Activated CD4-positive, alpha-beta memory T cell treated with anti-CD3 and anti-CD28 coated beads, Interleukin-2, amount 10 ng/mL, durations not matched to agents 7 days and 5 days (primary cell): ENCODE measurements at regions not wholly inside any gene's neighbourhood (a gene's known extent, or its start where the extent isn't known, plus 50 kb on each side); places are given as distances from the start of the nearest gene placed in this dataset.
"Not testable (repeated sequence)": the region's sequence is repeated elsewhere in the genome, so short reads cannot be mapped to it uniquely, and the experiment has no call there.

Experiments used
- CTCF ChIA-PET: fragments of 350-600 bp; sonication (Branson Sonifier 250); formaldehyde crosslinking; loops from one replicate; lab custom pipeline; 2021; ENCODE audit warnings: antibody characterized with exemption, inconsistent platforms; lab: Charles Lee
- POLR2A ChIA-PET: fragments of 350-600 bp; sonication (Branson Sonifier 250); formaldehyde crosslinking; loops from one replicate; lab custom pipeline; 2021; ENCODE audit warnings: antibody characterized with exemption; lab: Charles Lee
- DNase-seq: peaks from one replicate; pipeline ENCODE4 v3.0.0-alpha.2; 2020
- H3K27ac Mint-ChIP-seq: one replicate; pipeline ENCODE4 v1.8.0; 2021; ENCODE audit warnings: mild to moderate bottlenecking, mixed read lengths
- H3K27me3 Mint-ChIP-seq: one replicate; pipeline ENCODE4 v1.8.0; 2021; ENCODE audit warnings: mixed read lengths
- H3K36me3 Mint-ChIP-seq: one replicate; pipeline ENCODE4 v1.8.0; 2021; ENCODE audit warnings: low read depth, mixed read lengths
- H3K4me1 Mint-ChIP-seq: one replicate; pipeline ENCODE4 v1.8.0; 2021; ENCODE audit warnings: mixed read lengths
- H3K4me3 Mint-ChIP-seq: one replicate; pipeline ENCODE4 v1.8.0; 2021; ENCODE audit warnings: mild to moderate bottlenecking, mixed read lengths
- H3K9me3 Mint-ChIP-seq: one replicate; pipeline ENCODE4 v1.8.0; 2021; ENCODE audit warnings: mixed read lengths

GRCh38 chr20:55667024-55667423, 338.3 kb downstream of the CBLN4 start:
- H3K27me3 Mint-ChIP-seq: no peaks in the 10 kb centered on the region
- no peaks in the 10 kb centered on the region for H3K4me1 Mint-ChIP-seq
- peaks cover 12% of the 10 kb centered on the region for H3K9me3 Mint-ChIP-seq
- DNase-seq: no peak
- H3K27ac Mint-ChIP-seq: no peak overlapping the region
- H3K4me3 Mint-ChIP-seq: no peak overlapping the region
- ChIA-PET CTCF (no interaction called here), POLR2A (no interaction called here)
- H3K36me3 Mint-ChIP-seq: no peaks in the 10 kb centered on the region

- POLR2A ChIA-PET: no interaction called here
- H3K36me3 Mint-ChIP-seq: no peaks in the 10 kb centered on the region
- no peak overlapping the region for H3K27ac Mint-ChIP-seq
- no peaks in the 10 kb centered on the region for H3K4me1 Mint-ChIP-seq
- H3K4me3 Mint-ChIP-seq: no peak overlapping the region
- CTCF ChIA-PET: no interaction called here
- H3K27me3 Mint-ChIP-seq: no peaks in the 10 kb centered on the region
- H3K9me3 Mint-ChIP-seq: peaks cover 10% of the 10 kb centered on the region
- no peak for DNase-seq
These were observed 349.0 kb downstream of the CBLN4 start for GRCh38 chr20:55656231-55656775.

- Mint-ChIP-seq H3K4me1 (no peaks in the 10 kb centered on the region), H3K27me3 (no peaks in the 10 kb centered on the region), H3K9me3 (peaks cover 8% of the 10 kb centered on the region), H3K36me3 (no peaks in the 10 kb centered on the region), H3K27ac (no peak overlapping the region), H3K4me3 (no peak overlapping the region)
- no peak for DNase-seq
- CTCF ChIA-PET: no interaction called here
- POLR2A ChIA-PET: no interaction called here
These were observed 354.5 kb downstream of the CBLN4 start for GRCh38 chr20:55650657-55651360.

GRCh38 chr20:55649254-55649653, 356.1 kb downstream of the CBLN4 start:
- H3K27me3 Mint-ChIP-seq: no peaks in the 10 kb centered on the region
- H3K9me3 Mint-ChIP-seq: peaks cover 12% of the 10 kb centered on the region
- CTCF ChIA-PET: no interaction called here
- H3K27ac Mint-ChIP-seq: no peak overlapping the region
- no peak for DNase-seq
- POLR2A ChIA-PET: no interaction called here
- H3K36me3 Mint-ChIP-seq: no peaks in the 10 kb centered on the region
- no peaks in the 10 kb centered on the region for H3K4me1 Mint-ChIP-seq
- no peak overlapping the region for H3K4me3 Mint-ChIP-seq

GRCh38 chr20:55646851-55647250, 358.5 kb downstream of the CBLN4 start:
- no peaks in the 10 kb centered on the region for H3K36me3 Mint-ChIP-seq
- no peaks in the 10 kb centered on the region for H3K27me3 Mint-ChIP-seq
- CTCF ChIA-PET: no interaction called here
- H3K9me3 Mint-ChIP-seq: peaks cover 12% of the 10 kb centered on the region
- no peak overlapping the region for H3K4me3 Mint-ChIP-seq
- POLR2A ChIA-PET: no interaction called here
- DNase-seq: no peak
- H3K27ac Mint-ChIP-seq: no peak overlapping the region
- H3K4me1 Mint-ChIP-seq: no peaks in the 10 kb centered on the region

GRCh38 chr20:55641497-55641896, 363.8 kb downstream of the CBLN4 start:
- no peaks in the 10 kb centered on the region for H3K4me1 Mint-ChIP-seq
- H3K36me3 Mint-ChIP-seq: no peaks in the 10 kb centered on the region
- H3K27ac Mint-ChIP-seq: no peak overlapping the region
- no peak for DNase-seq
- H3K4me3 Mint-ChIP-seq: no peak overlapping the region
- CTCF ChIA-PET: no interaction called here
- POLR2A ChIA-PET: no interaction called here
- peaks cover 11% of the 10 kb centered on the region for H3K9me3 Mint-ChIP-seq
- H3K27me3 Mint-ChIP-seq: no peaks in the 10 kb centered on the region

- no peak for DNase-seq
- no peaks in the 10 kb centered on the region for H3K9me3 Mint-ChIP-seq
- CTCF ChIA-PET: no interaction called here
- H3K4me1 Mint-ChIP-seq: no peaks in the 10 kb centered on the region
- H3K27me3 Mint-ChIP-seq: no peaks in the 10 kb centered on the region
- H3K4me3 Mint-ChIP-seq: no peak overlapping the region
- POLR2A ChIA-PET: no interaction called here
- H3K27ac Mint-ChIP-seq: no peak overlapping the region
- no peaks in the 10 kb centered on the region for H3K36me3 Mint-ChIP-seq
These were observed 369.4 kb downstream of the CBLN4 start for GRCh38 chr20:55635870-55636269.

GRCh38 chr20:55632592-55632991, 372.7 kb downstream of the CBLN4 start:
- Mint-ChIP-seq H3K9me3 (no peaks in the 10 kb centered on the region), H3K36me3 (no peaks in the 10 kb centered on the region), H3K4me1 (no peaks in the 10 kb centered on the region), H3K4me3 (no peak overlapping the region), H3K27ac (no peak overlapping the region), H3K27me3 (no peaks in the 10 kb centered on the region)
- ChIA-PET POLR2A (no interaction called here), CTCF (no interaction called here)
- DNase-seq: no peak

- H3K27ac Mint-ChIP-seq, POLR2A ChIA-PET, CTCF ChIA-PET, H3K9me3 Mint-ChIP-seq, DNase-seq, H3K4me1 Mint-ChIP-seq, H3K4me3 Mint-ChIP-seq, H3K36me3 Mint-ChIP-seq, H3K27me3 Mint-ChIP-seq: not testable (repeated sequence)
These were observed 376.2 kb downstream of the CBLN4 start for GRCh38 chr20:55629143-55629542.

GRCh38 chr20:55626716-55627115, 378.6 kb downstream of the CBLN4 start:
- no peaks in the 10 kb centered on the region for H3K4me1 Mint-ChIP-seq
- H3K27me3 Mint-ChIP-seq: no peaks in the 10 kb centered on the region
- no peak overlapping the region for H3K27ac Mint-ChIP-seq
- no peak for DNase-seq
- H3K9me3 Mint-ChIP-seq: no peaks in the 10 kb centered on the region
- no peak overlapping the region for H3K4me3 Mint-ChIP-seq
- CTCF ChIA-PET: no interaction called here
- POLR2A ChIA-PET: no interaction called here
- H3K36me3 Mint-ChIP-seq: no peaks in the 10 kb centered on the region

- H3K4me3 Mint-ChIP-seq: no peak overlapping the region
- H3K27ac Mint-ChIP-seq: no peak overlapping the region
- H3K4me1 Mint-ChIP-seq: no peaks in the 10 kb centered on the region
- no peaks in the 10 kb centered on the region for H3K36me3 Mint-ChIP-seq
- DNase-seq: no peak
- POLR2A ChIA-PET: no interaction called here
- CTCF ChIA-PET: no interaction called here
- peaks cover 15% of the 10 kb centered on the region for H3K9me3 Mint-ChIP-seq
- no peaks in the 10 kb centered on the region for H3K27me3 Mint-ChIP-seq
These were observed 389.0 kb downstream of the CBLN4 start for GRCh38 chr20:55616367-55616766.

- DNase-seq: no peak
- ChIA-PET POLR2A (no interaction called here), CTCF (no interaction called here)
- Mint-ChIP-seq H3K27ac (no peak overlapping the region), H3K36me3 (no peaks in the 10 kb centered on the region), H3K27me3 (no peaks in the 10 kb centered on the region), H3K9me3 (peaks cover 16% of the 10 kb centered on the region), H3K4me3 (no peak overlapping the region), H3K4me1 (no peaks in the 10 kb centered on the region)
These were observed 389.5 kb downstream of the CBLN4 start for GRCh38 chr20:55615818-55616217.

- no peak overlapping the region for H3K4me3 Mint-ChIP-seq
- H3K27me3 Mint-ChIP-seq: no peaks in the 10 kb centered on the region
- H3K4me1 Mint-ChIP-seq: no peaks in the 10 kb centered on the region
- CTCF ChIA-PET: no interaction called here
- no peak for DNase-seq
- no peaks in the 10 kb centered on the region for H3K36me3 Mint-ChIP-seq
- no peak overlapping the region for H3K27ac Mint-ChIP-seq
- H3K9me3 Mint-ChIP-seq: peaks cover 16% of the 10 kb centered on the region
- POLR2A ChIA-PET: no interaction called here
These were observed 391.0 kb downstream of the CBLN4 start for GRCh38 chr20:55614220-55614757.

- no peak overlapping the region for H3K4me3 Mint-ChIP-seq
- POLR2A ChIA-PET: no interaction called here
- no peak overlapping the region for H3K27ac Mint-ChIP-seq
- H3K36me3 Mint-ChIP-seq: no peaks in the 10 kb centered on the region
- no peaks in the 10 kb centered on the region for H3K4me1 Mint-ChIP-seq
- CTCF ChIA-PET: no interaction called here
- H3K9me3 Mint-ChIP-seq: peaks cover 7% of the 10 kb centered on the region
- H3K27me3 Mint-ChIP-seq: no peaks in the 10 kb centered on the region
- DNase-seq: no peak
These were observed 394.6 kb downstream of the CBLN4 start for GRCh38 chr20:55610756-55611155.
